IPS-NIHi11 (cell line): ENCODE measurements at regions not wholly inside any gene's neighbourhood (a gene's known extent, or its start where the extent isn't known, plus 50 kb on each side); places are given as distances from the start of the nearest gene placed in this dataset.
A peak's percentile ranks its signal among the peaks of the same experiment; 100 is the strongest.
"Not testable (repeated sequence)": the region's sequence is repeated elsewhere in the genome, so short reads cannot be mapped to it uniquely, and the experiment has no call there.

Experiments
- DNase-seq: peaks from one replicate; pipeline ENCODE4 v3.0.0; 2012; ENCODE audit warnings: mixed read lengths, low spot score

- DNase-seq = no peak
Measured at GRCh38 chr6:115811541-115811940, 249.2 kb downstream of the FRK start.

- DNase-seq = no peak
Measured at GRCh38 chr6:115798229-115798628, 262.5 kb downstream of the FRK start.

- DNase-seq = peak; percentile 51
Measured at GRCh38 chr6:115796829-115797228, 263.9 kb downstream of the FRK start.

GRCh38 chr6:115796061-115796460 is 264.6 kb downstream of the FRK start:
- no peak for DNase-seq

GRCh38 chr6:115783402-115784061 is 277.2 kb downstream of the FRK start:
- no peak for DNase-seq

- no peak for DNase-seq
Measured at GRCh38 chr6:115782612-115783011, 278.1 kb downstream of the FRK start.

- no peak for DNase-seq
Measured at GRCh38 chr6:115773741-115774140, 286.9 kb downstream of the FRK start.

- DNase-seq = no peak
Measured at GRCh38 chr6:115770851-115771250, 289.8 kb downstream of the FRK start.

GRCh38 chr6:115768500-115768899 is 292.2 kb downstream of the FRK start:
- DNase-seq = no peak

- no peak for DNase-seq
Measured at GRCh38 chr6:115767931-115768330, 292.8 kb downstream of the FRK start.

- DNase-seq = no peak
Measured at GRCh38 chr6:115766745-115767462, 293.8 kb downstream of the FRK start.

GRCh38 chr6:115765966-115766365 is 294.7 kb downstream of the FRK start:
- DNase-seq = no peak

- no peak for DNase-seq
Measured at GRCh38 chr6:115759051-115759450, 301.6 kb downstream of the FRK start.

GRCh38 chr6:115753446-115753845 is 307.2 kb downstream of the FRK start:
- no peak for DNase-seq

GRCh38 chr6:115750946-115751345 is 309.7 kb downstream of the FRK start:
- no peak for DNase-seq

GRCh38 chr6:115750292-115750691 is 310.4 kb downstream of the FRK start:
- no peak for DNase-seq

- DNase-seq = no peak
Measured at GRCh38 chr6:115747719-115748118, 313.0 kb downstream of the FRK start.

- not testable (repeated sequence) for DNase-seq
Measured at GRCh38 chr6:115746583-115746982, 314.1 kb downstream of the FRK start.

- no peak for DNase-seq
Measured at GRCh38 chr6:115740907-115741306, 319.8 kb downstream of the FRK start.

GRCh38 chr6:115735610-115736009 is 325.1 kb downstream of the FRK start:
- DNase-seq = no peak

GRCh38 chr6:115733426-115733825 is 327.3 kb downstream of the FRK start:
- no peak for DNase-seq

GRCh38 chr6:115729036-115729435 is 331.7 kb downstream of the FRK start:
- DNase-seq = no peak

GRCh38 chr6:115728171-115728570 is 332.5 kb downstream of the FRK start:
- no peak for DNase-seq

- no peak for DNase-seq
Measured at GRCh38 chr6:115721564-115721963, 339.1 kb downstream of the FRK start.
